A172 (cell line): ENCODE measurements at regions not wholly inside any gene's neighbourhood (a gene's known extent, or its start where the extent isn't known, plus 50 kb on each side); places are given as distances from the start of the nearest gene placed in this dataset.
A peak's percentile ranks its signal among the peaks of the same experiment; 100 is the strongest.
"Not testable (repeated sequence)": the region's sequence is repeated elsewhere in the genome, so short reads cannot be mapped to it uniquely, and the experiment has no call there.

Experiments used
- DNase-seq: peaks from one replicate; pipeline ENCODE4 v3.0.0-alpha.2; 2015; ENCODE audit warnings: low spot score

GRCh38 chrX:99413317-99413716 is 996.8 kb downstream of the PCDH19 start:
- DNase-seq, result no peak

GRCh38 chrX:99398545-99398944 is 1011.5 kb downstream of the PCDH19 start:
- no peak for DNase-seq

DNA sequence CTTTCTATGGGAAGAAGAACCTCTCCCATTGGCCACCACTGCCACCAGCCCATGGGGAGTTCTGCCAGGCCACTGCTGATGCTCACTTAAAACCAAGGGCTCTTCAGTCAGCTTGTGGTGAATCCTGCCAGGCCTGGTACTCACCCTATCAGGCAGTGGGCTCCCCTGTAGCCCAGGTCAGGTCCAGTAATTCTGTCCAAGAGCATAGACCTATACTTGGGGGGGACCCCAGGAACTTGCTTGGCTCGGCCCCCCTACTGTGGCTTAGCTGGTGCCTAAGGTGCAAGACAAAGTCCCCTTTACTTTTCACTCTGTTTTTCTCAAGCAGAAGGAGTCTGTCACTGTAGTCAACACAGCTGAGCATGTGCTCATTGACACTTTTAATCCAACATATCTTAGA is 1012.2 kb downstream of the PCDH19 start:
- no peak for DNase-seq

DNA sequence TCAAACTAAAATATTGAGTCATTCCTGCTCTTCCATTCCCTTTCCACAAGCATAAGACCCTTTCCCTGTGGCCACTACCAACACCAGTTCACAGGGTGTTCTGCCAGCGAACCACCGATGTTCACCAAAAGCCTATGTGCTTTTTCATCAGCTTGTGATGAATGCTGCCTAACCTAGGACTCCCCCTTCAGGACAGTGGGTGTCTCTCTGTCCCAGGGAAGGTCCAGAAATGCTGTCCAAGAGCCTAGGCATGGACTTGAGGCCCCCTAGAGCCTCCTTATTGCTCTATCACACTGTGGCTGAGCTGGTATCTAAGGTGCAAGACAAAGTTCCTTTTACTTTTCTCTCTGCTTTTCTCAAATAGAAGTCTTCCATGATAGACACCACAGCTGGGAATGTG is 1015.6 kb downstream of the PCDH19 start:
- DNase-seq, result no peak

GRCh38 chrX:99384594-99385374 is 1025.3 kb downstream of the PCDH19 start:
- no peak for DNase-seq

GRCh38 chrX:99383786-99384185 is 1026.3 kb downstream of the PCDH19 start:
- DNase-seq, result no peak

- peak; percentile 8 for DNase-seq
Measured at GRCh38 chrX:99371976-99372595, 1038.0 kb downstream of the PCDH19 start.

DNA sequence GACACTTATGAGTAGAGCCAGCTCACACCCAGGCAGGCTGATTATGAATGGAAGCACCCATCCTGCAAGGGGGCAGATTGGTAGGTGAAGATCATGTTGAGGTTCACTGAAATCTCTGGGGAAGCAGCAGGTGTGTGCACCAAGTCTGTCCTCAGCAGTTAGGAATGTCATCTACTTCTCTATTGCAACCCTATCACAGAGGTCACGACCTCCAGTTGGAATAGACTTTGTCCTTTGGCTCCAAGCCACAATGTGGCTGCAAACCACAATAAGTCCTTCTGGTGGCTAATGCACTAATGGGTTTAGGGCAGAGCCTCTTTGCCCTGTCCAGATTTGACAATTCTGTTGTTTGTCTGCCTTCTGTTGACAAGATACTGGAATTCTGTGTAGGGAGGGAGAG is 1056.7 kb downstream of the PCDH19 start:
- DNase-seq, result no peak

- DNase-seq, result no peak
Measured at GRCh38 chrX:99348256-99348655, 1061.8 kb downstream of the PCDH19 start.

GRCh38 chrX:99308302-99308701 is 1101.8 kb downstream of the PCDH19 start:
- no peak for DNase-seq

DNA sequence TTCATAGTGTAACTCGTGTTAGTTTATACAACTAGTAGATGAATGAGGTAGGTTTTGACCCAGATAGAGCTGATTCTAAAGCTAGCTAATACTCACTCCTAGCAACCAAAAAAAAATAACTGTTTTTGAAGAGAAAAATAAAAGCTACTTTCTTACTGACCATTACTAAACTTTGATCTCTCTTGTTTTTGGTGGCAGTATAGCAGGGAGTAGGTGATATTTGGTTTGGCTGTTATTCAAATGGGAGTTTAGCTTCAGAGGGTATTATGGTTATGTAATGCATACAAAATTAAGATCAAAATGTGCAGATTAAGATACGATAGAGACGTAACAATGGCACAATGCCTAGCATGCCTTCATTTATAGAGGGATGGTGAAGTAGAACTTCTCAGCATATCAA is 1104.5 kb downstream of the PCDH19 start:
- DNase-seq, result no peak

- peak; percentile 0 for DNase-seq
Measured at GRCh38 chrX:99301990-99302389, 1108.1 kb downstream of the PCDH19 start.

GRCh38 chrX:99271641-99272040 is 1138.4 kb downstream of the PCDH19 start:
- DNase-seq, result no peak

DNA sequence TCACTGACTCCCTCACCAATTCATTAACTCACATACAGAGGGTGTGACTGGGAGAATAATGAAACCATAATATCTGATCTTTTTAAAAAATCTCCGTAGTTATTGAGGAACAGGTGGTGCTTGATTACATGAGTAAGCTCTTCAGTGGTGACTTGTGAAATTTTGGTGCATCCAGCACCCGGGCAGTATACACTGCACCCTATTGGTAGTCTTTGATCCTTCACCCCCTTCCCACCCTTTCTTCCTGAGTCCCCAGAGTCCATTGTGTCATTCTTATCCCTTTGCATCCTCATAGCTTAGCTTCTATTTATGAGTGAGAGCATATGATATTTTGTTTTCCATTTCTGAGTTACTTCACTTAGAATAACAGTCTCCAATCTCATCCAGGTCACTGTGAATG is 1143.8 kb downstream of the PCDH19 start:
- DNase-seq, result no peak

GRCh38 chrX:99248180-99248579 is 1161.9 kb downstream of the PCDH19 start:
- no peak for DNase-seq

DNA sequence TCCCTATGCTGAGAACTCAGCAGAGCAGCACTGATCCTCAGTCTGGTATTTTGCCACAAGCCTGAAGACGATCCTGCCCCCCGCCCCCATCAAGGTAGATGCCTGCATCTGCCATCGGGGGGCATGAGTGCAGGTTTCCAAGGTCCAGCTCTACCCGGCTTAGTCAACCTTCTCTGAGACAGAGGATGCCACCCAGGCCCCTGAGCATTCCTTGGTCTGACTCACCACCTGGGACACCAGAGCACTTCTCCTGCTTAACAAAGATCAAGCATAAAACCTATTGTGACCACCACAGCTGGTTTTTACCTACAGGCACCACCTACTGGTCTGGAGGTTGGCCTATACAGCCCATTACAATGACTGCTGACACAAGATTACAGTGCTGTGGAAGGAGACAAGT is 1168.1 kb downstream of the PCDH19 start:
- DNase-seq, result no peak

DNA sequence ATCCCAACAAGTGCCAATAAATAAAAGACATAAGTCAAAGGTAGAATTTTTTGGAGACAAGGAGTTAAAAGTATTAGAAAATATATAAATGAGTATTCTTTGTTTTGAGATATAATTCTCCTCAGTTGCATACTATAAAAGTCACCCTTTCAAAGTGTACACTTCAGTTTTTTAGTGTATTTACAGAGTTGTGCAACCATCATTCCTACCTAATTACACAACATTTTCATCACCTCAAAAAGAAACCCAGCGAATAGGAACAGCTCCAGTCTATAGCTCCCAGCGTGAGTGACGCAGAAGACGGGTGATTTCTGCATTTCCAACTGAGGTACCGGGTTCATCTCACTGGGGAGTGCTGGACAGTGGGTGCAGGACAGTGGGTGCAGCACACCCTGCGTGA is 1175.7 kb downstream of the PCDH19 start:
- DNase-seq, result not testable (repeated sequence)

GRCh38 chrX:99192421-99192820 is 1217.7 kb downstream of the PCDH19 start:
- no peak for DNase-seq

DNA sequence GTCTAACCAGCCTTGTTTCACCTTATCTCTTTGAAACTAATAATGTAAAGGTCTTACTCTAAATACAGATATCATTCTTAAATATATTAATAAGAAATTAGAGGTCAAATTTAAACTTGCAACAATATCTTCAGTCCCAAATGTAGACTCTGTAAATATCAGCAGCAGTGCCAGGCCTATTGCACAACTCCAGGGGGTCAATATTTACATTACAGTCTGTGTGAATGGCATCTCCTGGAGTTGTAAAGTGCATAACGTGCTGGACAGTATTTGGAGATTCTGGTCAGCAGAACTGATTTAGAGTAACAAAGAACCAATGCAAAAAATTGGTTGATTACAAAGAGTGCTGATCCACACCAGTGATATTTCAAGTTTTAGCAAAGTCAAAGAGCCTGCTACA is 1225.9 kb downstream of the PCDH19 start:
- DNase-seq, result no peak

- DNase-seq, result no peak
Measured at GRCh38 chrX:99172958-99173357, 1237.1 kb downstream of the PCDH19 start.

DNA sequence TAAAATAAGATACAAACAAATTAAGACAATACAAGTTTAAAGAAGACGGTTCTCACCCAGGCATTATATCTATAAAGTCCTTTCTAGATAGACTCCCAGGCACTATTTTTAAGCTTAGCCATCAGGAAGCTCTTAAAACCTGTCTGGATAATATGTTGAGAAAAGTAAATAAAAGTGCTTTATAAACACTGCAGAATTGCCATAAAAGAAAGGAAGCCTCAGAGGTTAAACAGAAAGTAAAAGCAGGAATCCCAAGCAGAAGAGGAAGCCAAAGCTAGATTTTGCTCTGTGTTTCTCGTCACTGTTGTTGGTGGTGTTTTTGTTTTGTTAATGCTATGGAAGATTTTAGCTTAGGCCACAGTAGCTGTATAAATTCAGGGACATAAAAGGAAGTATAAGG is 1267.3 kb downstream of the PCDH19 start:
- no peak for DNase-seq

DNA sequence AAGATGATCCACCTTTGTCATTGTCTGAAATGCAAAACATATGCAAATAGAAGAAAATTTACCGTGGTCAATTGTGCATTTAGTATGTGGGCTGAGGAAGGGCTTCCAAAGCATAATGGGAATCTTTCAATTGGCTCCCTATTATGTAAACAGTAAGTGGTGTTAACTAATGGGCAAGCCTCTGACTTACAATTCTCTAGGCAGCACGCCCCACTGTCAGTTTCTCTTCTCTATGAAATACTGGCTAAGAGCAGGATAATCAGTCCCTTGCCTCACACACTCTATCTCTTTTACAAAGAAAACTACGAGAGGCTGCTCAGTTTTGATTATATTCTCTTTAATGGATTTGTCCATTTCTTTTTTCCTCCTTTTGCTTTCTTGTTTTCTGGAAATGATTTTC is 1272.6 kb downstream of the PCDH19 start:
- no peak for DNase-seq

GRCh38 chrX:99117011-99117410 is 1293.1 kb downstream of the PCDH19 start:
- no peak for DNase-seq
